Sigmoid colon (tissue), 4 donors: ENCODE measurements at regions not wholly inside any gene's neighbourhood (a gene's known extent, or its start where the extent isn't known, plus 50 kb on each side); places are given as distances from the start of the nearest gene placed in this dataset.

ENCODE experiments used
- EP300 ChIP-seq, 4 donors: sonication (generic); formaldehyde crosslinking; IDR thresholded peaks; one replicate each; pipeline ENCODE4 v1.6.1; 2017; ENCODE audit warnings: antibody characterized with exemption in 4 of 4
- POLR2A ChIP-seq, 2 donors: fragments of 450-650 bp; IDR thresholded peaks; one replicate each; pipeline ENCODE4 v1.6.1; 2016; ENCODE audit warnings: antibody characterized with exemption in 2 of 2, mild to moderate bottlenecking in 2 of 2, moderate library complexity in 2 of 2
- TF ChIP-seq, protein P1 (sequence below), 4 experiments: fragments of 450-650 bp in 3 of 4; fragments of 200-600 bp in 1 of 4; IDR thresholded peaks; one replicate each; pipeline ENCODE4 v1.5.1; 2016 to 2019; ENCODE audit warnings: antibody characterized with exemption in 4 of 4, mild to moderate bottlenecking in 3 of 4, moderate library complexity in 2 of 4

GRCh38 chr3:166169681-166170080 is 332.5 kb upstream of the BCHE start:
- TF ChIP-seq, protein P1, sequence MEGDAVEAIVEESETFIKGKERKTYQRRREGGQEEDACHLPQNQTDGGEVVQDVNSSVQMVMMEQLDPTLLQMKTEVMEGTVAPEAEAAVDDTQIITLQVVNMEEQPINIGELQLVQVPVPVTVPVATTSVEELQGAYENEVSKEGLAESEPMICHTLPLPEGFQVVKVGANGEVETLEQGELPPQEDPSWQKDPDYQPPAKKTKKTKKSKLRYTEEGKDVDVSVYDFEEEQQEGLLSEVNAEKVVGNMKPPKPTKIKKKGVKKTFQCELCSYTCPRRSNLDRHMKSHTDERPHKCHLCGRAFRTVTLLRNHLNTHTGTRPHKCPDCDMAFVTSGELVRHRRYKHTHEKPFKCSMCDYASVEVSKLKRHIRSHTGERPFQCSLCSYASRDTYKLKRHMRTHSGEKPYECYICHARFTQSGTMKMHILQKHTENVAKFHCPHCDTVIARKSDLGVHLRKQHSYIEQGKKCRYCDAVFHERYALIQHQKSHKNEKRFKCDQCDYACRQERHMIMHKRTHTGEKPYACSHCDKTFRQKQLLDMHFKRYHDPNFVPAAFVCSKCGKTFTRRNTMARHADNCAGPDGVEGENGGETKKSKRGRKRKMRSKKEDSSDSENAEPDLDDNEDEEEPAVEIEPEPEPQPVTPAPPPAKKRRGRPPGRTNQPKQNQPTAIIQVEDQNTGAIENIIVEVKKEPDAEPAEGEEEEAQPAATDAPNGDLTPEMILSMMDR (IDR thresholded peaks at IDR 0.05): no peak
- TF ChIP-seq POLR2A (IDR thresholded peaks at IDR 0.05): no peak
- no peak for TF ChIP-seq EP300 (IDR thresholded peaks at IDR 0.05)
